Neural crest cell (in vitro differentiated cells): ENCODE measurements at regions not wholly inside any gene's neighbourhood (a gene's known extent, or its start where the extent isn't known, plus 50 kb on each side); places are given as distances from the start of the nearest gene placed in this dataset.

Source experiments
- DNase-seq: peaks from one replicate; pipeline ENCODE4 v3.0.0; 2021; ENCODE audit warnings: low read depth, mixed read lengths, low spot score
- H3K27ac Mint-ChIP-seq: one replicate; pipeline ENCODE4 v1.8.0; 2021; ENCODE audit warnings: mild to moderate bottlenecking, mixed read lengths; ENCODE audit not compliant: unreplicated experiment
- H3K27me3 Mint-ChIP-seq: 2 replicates; pipeline ENCODE4 v1.8.0; 2021; ENCODE audit warnings: low read depth, mild to moderate bottlenecking, mixed read lengths
- H3K36me3 Mint-ChIP-seq: 2 replicates; pipeline ENCODE4 v1.8.0; 2021; ENCODE audit warnings: low read depth, mild to moderate bottlenecking, mixed read lengths
- H3K4me1 Mint-ChIP-seq: 2 replicates; pipeline ENCODE4 v1.8.0; 2021; ENCODE audit warnings: mixed read lengths
- H3K4me3 Mint-ChIP-seq: one replicate; pipeline ENCODE4 v1.8.0; 2021; ENCODE audit warnings: mild to moderate bottlenecking, mixed read lengths
- H3K9me3 Mint-ChIP-seq: 2 replicates; pipeline ENCODE4 v1.8.0; 2021; ENCODE audit warnings: mixed read lengths
- TF ChIP-seq, protein P1 (sequence below): fragments of 200-600 bp; sonication (generic); conservative IDR thresholded peaks from 2 replicates; pipeline ENCODE4 v1.5.0; 2021; ENCODE audit warnings: antibody characterized with exemption, mild to moderate bottlenecking

DNA sequence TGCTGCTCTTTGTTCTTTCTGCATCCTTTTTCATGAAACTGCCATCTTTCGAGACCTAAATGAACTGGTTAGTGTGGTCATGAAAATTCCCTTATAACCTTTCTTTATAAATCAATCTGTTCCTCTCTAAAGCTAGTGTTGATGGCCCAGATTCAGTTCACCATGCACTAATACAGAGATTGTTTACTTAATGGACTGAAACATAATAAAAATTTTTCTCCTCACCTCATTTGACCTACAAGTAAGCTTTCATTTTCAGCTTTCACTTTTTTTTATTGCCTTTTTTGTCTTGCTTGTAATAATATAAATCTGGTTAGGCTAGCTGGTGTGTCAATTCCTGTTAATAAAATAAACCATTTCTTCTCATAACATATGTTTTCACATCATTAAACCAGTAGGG, 183.8 kb downstream of the CCDC59 start:
- no peak for DNase-seq
- Mint-ChIP-seq H3K4me3 (no peak overlapping the region), H3K27ac (no peak overlapping the region), H3K4me1 (no peaks in the 10 kb centered on the region), H3K27me3 (peaks cover 28% of the 10 kb centered on the region), H3K9me3 (no peaks in the 10 kb centered on the region), H3K36me3 (no peaks in the 10 kb centered on the region)
- TF ChIP-seq, protein P1, sequence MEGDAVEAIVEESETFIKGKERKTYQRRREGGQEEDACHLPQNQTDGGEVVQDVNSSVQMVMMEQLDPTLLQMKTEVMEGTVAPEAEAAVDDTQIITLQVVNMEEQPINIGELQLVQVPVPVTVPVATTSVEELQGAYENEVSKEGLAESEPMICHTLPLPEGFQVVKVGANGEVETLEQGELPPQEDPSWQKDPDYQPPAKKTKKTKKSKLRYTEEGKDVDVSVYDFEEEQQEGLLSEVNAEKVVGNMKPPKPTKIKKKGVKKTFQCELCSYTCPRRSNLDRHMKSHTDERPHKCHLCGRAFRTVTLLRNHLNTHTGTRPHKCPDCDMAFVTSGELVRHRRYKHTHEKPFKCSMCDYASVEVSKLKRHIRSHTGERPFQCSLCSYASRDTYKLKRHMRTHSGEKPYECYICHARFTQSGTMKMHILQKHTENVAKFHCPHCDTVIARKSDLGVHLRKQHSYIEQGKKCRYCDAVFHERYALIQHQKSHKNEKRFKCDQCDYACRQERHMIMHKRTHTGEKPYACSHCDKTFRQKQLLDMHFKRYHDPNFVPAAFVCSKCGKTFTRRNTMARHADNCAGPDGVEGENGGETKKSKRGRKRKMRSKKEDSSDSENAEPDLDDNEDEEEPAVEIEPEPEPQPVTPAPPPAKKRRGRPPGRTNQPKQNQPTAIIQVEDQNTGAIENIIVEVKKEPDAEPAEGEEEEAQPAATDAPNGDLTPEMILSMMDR, result no peak

DNA sequence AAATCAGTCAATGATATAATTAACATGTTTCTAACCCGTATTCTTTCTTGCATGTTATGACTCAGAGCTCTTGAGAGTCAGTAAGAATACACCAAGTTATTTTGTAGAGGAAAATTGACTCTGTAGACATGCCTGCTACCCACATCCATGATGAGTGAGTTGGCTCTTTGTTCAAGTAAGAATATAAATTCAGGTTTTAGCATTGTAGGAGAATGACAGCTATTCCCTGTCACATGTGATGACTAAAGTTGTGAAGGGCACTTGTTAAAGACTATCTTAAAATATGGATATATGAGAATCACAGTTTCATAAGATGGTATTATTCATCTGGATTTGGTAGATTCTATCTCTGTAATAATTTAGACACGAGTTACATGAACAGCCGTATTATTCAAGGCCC, 209.1 kb downstream of the CCDC59 start:
- H3K27me3 Mint-ChIP-seq, result no peaks in the 10 kb centered on the region
- no peak for DNase-seq
- TF ChIP-seq, protein P1, result no peak
- no peaks in the 10 kb centered on the region for H3K9me3 Mint-ChIP-seq
- no peaks in the 10 kb centered on the region for H3K36me3 Mint-ChIP-seq
- H3K4me3 Mint-ChIP-seq, result no peak overlapping the region
- H3K27ac Mint-ChIP-seq, result no peak overlapping the region
- H3K4me1 Mint-ChIP-seq, result no peaks in the 10 kb centered on the region

DNA sequence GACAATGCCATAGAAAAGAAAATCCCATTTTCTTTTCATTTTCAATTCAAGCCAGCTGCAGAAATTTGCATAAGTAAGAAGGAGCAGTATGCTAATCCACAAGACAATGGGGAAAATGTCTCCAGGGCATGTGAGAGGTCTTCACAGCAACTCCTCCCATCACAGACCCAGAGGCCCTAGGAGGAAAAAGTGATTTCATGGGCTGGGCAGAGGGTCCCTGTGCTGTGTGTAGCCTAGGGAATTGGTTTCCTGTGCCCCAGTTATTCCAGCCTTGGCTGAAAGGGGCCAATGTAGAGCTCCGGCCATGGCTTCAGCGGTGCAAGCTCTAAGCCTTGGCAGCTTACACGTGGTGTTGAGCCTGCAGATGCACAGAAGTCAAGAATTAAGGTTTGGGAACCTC, 211.4 kb downstream of the CCDC59 start:
- no peak overlapping the region for H3K4me3 Mint-ChIP-seq
- no peak for DNase-seq
- H3K9me3 Mint-ChIP-seq, result no peaks in the 10 kb centered on the region
- no peak overlapping the region for H3K27ac Mint-ChIP-seq
- H3K27me3 Mint-ChIP-seq, result no peaks in the 10 kb centered on the region
- H3K36me3 Mint-ChIP-seq, result no peaks in the 10 kb centered on the region
- TF ChIP-seq, protein P1, result no peak
- H3K4me1 Mint-ChIP-seq, result no peaks in the 10 kb centered on the region

DNA sequence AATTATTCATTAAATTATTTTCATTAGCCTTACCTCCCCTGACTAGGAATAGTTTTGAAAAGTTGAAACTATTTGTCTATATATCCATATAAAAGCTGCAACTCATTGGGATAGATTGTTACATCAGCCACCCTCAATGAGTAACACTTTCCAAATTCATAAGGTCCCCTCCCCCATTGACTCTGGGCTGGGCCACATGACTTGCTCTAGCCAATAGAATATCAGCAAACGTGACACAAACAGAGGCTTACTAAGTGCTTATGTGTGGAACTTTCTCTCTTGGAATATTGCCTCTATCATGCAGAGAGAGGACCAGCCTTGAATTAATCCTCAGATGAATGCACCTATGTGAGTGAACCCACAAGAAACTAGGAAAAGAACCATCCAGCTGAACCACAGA, 213.7 kb downstream of the CCDC59 start:
- Mint-ChIP-seq H3K36me3 (no peaks in the 10 kb centered on the region), H3K9me3 (no peaks in the 10 kb centered on the region), H3K4me1 (no peaks in the 10 kb centered on the region), H3K27ac (no peak overlapping the region), H3K4me3 (no peak overlapping the region), H3K27me3 (no peaks in the 10 kb centered on the region)
- TF ChIP-seq, protein P1, result no peak
- DNase-seq, result no peak

DNA sequence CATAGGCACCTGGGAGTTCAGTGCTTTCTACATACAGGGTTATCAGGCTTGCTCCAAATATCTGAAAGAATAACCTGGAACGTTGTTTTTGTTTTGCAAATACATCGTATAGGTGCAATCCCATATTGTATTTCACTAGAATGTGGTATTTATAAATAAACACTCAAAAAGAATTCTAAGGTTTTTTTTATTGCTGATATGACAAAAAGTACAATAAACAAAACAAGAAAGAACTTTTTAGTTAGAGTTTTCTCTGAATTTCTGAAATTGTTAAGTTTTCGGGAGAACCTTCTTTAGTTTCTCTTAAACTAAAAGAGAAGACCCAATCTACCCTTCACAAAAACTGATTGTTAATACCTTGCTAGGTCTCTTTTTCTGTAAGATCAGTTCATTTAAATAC, 225.8 kb downstream of the CCDC59 start:
- no peak overlapping the region for H3K27ac Mint-ChIP-seq
- no peak for DNase-seq
- H3K4me1 Mint-ChIP-seq, result no peaks in the 10 kb centered on the region
- TF ChIP-seq, protein P1, result no peak
- no peaks in the 10 kb centered on the region for H3K36me3 Mint-ChIP-seq
- no peaks in the 10 kb centered on the region for H3K27me3 Mint-ChIP-seq
- H3K4me3 Mint-ChIP-seq, result no peak overlapping the region
- H3K9me3 Mint-ChIP-seq, result peaks cover 13% of the 10 kb centered on the region

DNA sequence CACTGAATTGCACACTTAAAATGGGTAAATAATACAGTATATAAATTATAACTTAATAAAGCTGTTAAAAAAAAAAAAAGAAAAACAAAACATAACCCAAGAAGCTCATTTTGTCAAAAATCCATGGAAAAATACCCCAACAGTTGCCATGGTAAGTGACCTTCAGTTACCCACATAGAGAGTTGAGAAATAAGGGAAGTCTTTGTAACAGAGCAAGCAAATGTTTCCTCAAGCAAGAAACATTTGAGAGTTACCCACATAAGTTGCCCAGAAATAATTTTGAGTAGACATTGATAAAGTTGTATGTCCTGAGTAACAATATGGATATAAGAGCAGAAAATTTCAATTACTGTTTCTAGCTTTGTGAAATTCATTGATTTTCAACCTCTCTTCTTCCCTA, 227.4 kb downstream of the CCDC59 start:
- H3K27me3 Mint-ChIP-seq, result no peaks in the 10 kb centered on the region

More for the DNA sequence above, 227.4 kb downstream of the CCDC59 start:
- Mint-ChIP-seq H3K36me3 (no peaks in the 10 kb centered on the region), H3K4me3 (no peak overlapping the region), H3K9me3 (peaks cover under 1% of the 10 kb centered on the region), H3K4me1 (no peaks in the 10 kb centered on the region), H3K27ac (no peak overlapping the region)
- TF ChIP-seq, protein P1, result no peak
- no peak for DNase-seq
